G401 (cell line): ENCODE measurements at regions not wholly inside any gene's neighbourhood (a gene's known extent, or its start where the extent isn't known, plus 50 kb on each side); places are given as distances from the start of the nearest gene placed in this dataset.
A peak's percentile ranks its signal among the peaks of the same experiment; 100 is the strongest.

ENCODE experiments used
- DNase-seq: peaks from one replicate; pipeline ENCODE4 v3.0.0-alpha.2; 2015; ENCODE audit warnings: low spot score
- in situ Hi-C: cut with HindIII; loops from 2 replicates; pipeline ENCODE4 v1.10.0; 2016; ENCODE audit warnings: low sequenced_read_pairs, mixed read lengths

- in situ Hi-C loops: no loop called here
- DNase-seq: no peak
Measured at GRCh38 chr4:100130964-100131363, 59.3 kb downstream of the DDIT4L start.

- DNase-seq: no peak
- in situ Hi-C loops: no loop called here
Measured at GRCh38 chr4:100130491-100130890, 59.8 kb downstream of the DDIT4L start.

GRCh38 chr4:100129774-100130173 lies 60.5 kb downstream of the DDIT4L start:
- in situ Hi-C loops: no loop called here
- no peak for DNase-seq

GRCh38 chr4:100128338-100128737 lies 61.9 kb downstream of the DDIT4L start:
- no peak for DNase-seq
- in situ Hi-C loops: no loop called here

- no peak for DNase-seq
- in situ Hi-C loops: no loop called here
Measured at GRCh38 chr4:100124715-100125114, 65.6 kb downstream of the DDIT4L start.

- in situ Hi-C loops: no loop called here
- no peak for DNase-seq
Measured at GRCh38 chr4:100118181-100118580, 72.1 kb downstream of the DDIT4L start.

- no peak for DNase-seq
- in situ Hi-C loops: no loop called here
Measured at GRCh38 chr4:100117750-100118149, 72.5 kb downstream of the DDIT4L start.

GRCh38 chr4:100114909-100115308 lies 75.4 kb downstream of the DDIT4L start:
- in situ Hi-C loops: no loop called here
- DNase-seq: no peak

- in situ Hi-C loops: no loop called here
- DNase-seq: no peak
Measured at GRCh38 chr4:100113732-100114131, 76.5 kb downstream of the DDIT4L start.

- in situ Hi-C loops: no loop called here
- DNase-seq: no peak
Measured at GRCh38 chr4:100113096-100113495, 77.2 kb downstream of the DDIT4L start.

- no peak for DNase-seq
- in situ Hi-C loops: no loop called here
Measured at GRCh38 chr4:100109921-100110320, 80.3 kb downstream of the DDIT4L start.

- in situ Hi-C loops: no loop called here
- no peak for DNase-seq
Measured at GRCh38 chr4:100108869-100109268, 81.4 kb downstream of the DDIT4L start.

- in situ Hi-C loops: no loop called here
- DNase-seq: no peak
Measured at GRCh38 chr4:100106982-100107381, 83.3 kb downstream of the DDIT4L start.

- DNase-seq: no peak
- in situ Hi-C loops: no loop called here
Measured at GRCh38 chr4:100103671-100104070, 86.6 kb downstream of the DDIT4L start.

GRCh38 chr4:100100985-100101384 lies 89.3 kb downstream of the DDIT4L start:
- in situ Hi-C loops: no loop called here
- no peak for DNase-seq

- in situ Hi-C loops: no loop called here
- DNase-seq: no peak
Measured at GRCh38 chr4:100099746-100100145, 90.5 kb downstream of the DDIT4L start.

GRCh38 chr4:100098681-100099080 lies 91.6 kb downstream of the DDIT4L start:
- DNase-seq: no peak
- in situ Hi-C loops: no loop called here

- in situ Hi-C loops: no loop called here
- peak; percentile 81 for DNase-seq
Measured at GRCh38 chr4:100098011-100098545, 92.2 kb downstream of the DDIT4L start.

GRCh38 chr4:100095729-100096595 lies 94.3 kb downstream of the DDIT4L start:
- DNase-seq: peak; percentile 56
- in situ Hi-C loops: no loop called here

- DNase-seq: peak; percentile 92
- in situ Hi-C loops: no loop called here
Measured at GRCh38 chr4:100093091-100093866, 97.0 kb downstream of the DDIT4L start.
